ENCODE measurements at regions not wholly inside any gene's neighbourhood (a gene's known extent, or its start where the extent isn't known, plus 50 kb on each side); places are given as distances from the start of the nearest gene placed in this dataset.

GRCh38 chr9:107141967-107142366 is 141.1 kb upstream of the RAD23B start:
- in situ Hi-C loops (cut with MboI; ENCODE audit: low sequenced_read_pairs, unreplicated experiment), result no loop called here
- TF ChIP-seq CTCF (IDR thresholded peaks at IDR 0.05; ENCODE audit: borderline replicate concordance, control extremely low read depth, extremely low read depth, insufficient read depth, missing control alignments), result no peak
- no peak for DNase-seq (ENCODE audit: low spot score)

- in situ Hi-C loops (cut with MboI; ENCODE audit: low sequenced_read_pairs, unreplicated experiment), result no loop called here
- DNase-seq (ENCODE audit: low spot score), result no peak
- TF ChIP-seq CTCF (IDR thresholded peaks at IDR 0.05; ENCODE audit: borderline replicate concordance, control extremely low read depth, extremely low read depth, insufficient read depth, missing control alignments), result no peak
These were observed 140.6 kb upstream of the RAD23B start for GRCh38 chr9:107142430-107142829.

GRCh38 chr9:107142896-107143603 is 140.0 kb upstream of the RAD23B start:
- in situ Hi-C loops (cut with MboI; ENCODE audit: low sequenced_read_pairs, unreplicated experiment), result no loop called here
- no peak for DNase-seq (ENCODE audit: low spot score)
- TF ChIP-seq CTCF (IDR thresholded peaks at IDR 0.05; ENCODE audit: borderline replicate concordance, control extremely low read depth, extremely low read depth, insufficient read depth, missing control alignments), result no peak

- in situ Hi-C loops (cut with MboI; ENCODE audit: low sequenced_read_pairs, unreplicated experiment), result no loop called here
- no peak for TF ChIP-seq CTCF (IDR thresholded peaks at IDR 0.05; ENCODE audit: borderline replicate concordance, control extremely low read depth, extremely low read depth, insufficient read depth, missing control alignments)
- DNase-seq (ENCODE audit: low spot score), result no peak
These were observed 138.6 kb upstream of the RAD23B start for GRCh38 chr9:107144475-107144874.

GRCh38 chr9:107147134-107147533 is 135.9 kb upstream of the RAD23B start:
- no peak for TF ChIP-seq CTCF (IDR thresholded peaks at IDR 0.05; ENCODE audit: borderline replicate concordance, control extremely low read depth, extremely low read depth, insufficient read depth, missing control alignments)
- in situ Hi-C loops (cut with MboI; ENCODE audit: low sequenced_read_pairs, unreplicated experiment), result no loop called here
- DNase-seq (ENCODE audit: low spot score), result no peak

GRCh38 chr9:107148216-107148615 is 134.9 kb upstream of the RAD23B start:
- in situ Hi-C loops (cut with MboI; ENCODE audit: low sequenced_read_pairs, unreplicated experiment), result no loop called here
- TF ChIP-seq CTCF (IDR thresholded peaks at IDR 0.05; ENCODE audit: borderline replicate concordance, control extremely low read depth, extremely low read depth, insufficient read depth, missing control alignments), result no peak

More at GRCh38 chr9:107148216-107148615, 134.9 kb upstream of the RAD23B start:
- DNase-seq (ENCODE audit: low spot score), result no peak

Data from GM13976 (cell line).